ENCODE measurements at regions not wholly inside any gene's neighbourhood (a gene's known extent, or its start where the extent isn't known, plus 50 kb on each side); places are given as distances from the start of the nearest gene placed in this dataset.

DNA sequence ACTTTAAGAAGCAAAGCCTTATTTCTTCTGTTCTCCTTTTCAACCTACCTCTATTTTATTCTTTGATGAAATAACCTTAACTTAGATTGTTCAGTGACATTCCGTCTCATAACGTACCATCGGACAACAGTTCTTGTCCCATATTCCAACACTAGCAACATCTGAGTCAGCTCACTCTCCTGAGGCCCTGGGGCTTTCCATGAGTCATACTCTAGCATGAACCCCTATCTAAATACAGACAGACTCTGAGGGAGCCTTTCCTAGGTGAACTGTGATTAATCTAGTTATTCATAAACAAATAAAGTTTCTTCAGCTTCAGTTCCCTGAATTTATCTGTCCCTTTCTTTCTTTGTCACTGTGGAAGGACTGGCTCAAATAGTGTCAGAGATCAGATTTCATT, 168.7 kb upstream of the LYZL1 start:
- no peak for TF ChIP-seq POLR2AphosphoS5 (IDR thresholded peaks at IDR 0.05)
- TF ChIP-seq, protein P1, sequence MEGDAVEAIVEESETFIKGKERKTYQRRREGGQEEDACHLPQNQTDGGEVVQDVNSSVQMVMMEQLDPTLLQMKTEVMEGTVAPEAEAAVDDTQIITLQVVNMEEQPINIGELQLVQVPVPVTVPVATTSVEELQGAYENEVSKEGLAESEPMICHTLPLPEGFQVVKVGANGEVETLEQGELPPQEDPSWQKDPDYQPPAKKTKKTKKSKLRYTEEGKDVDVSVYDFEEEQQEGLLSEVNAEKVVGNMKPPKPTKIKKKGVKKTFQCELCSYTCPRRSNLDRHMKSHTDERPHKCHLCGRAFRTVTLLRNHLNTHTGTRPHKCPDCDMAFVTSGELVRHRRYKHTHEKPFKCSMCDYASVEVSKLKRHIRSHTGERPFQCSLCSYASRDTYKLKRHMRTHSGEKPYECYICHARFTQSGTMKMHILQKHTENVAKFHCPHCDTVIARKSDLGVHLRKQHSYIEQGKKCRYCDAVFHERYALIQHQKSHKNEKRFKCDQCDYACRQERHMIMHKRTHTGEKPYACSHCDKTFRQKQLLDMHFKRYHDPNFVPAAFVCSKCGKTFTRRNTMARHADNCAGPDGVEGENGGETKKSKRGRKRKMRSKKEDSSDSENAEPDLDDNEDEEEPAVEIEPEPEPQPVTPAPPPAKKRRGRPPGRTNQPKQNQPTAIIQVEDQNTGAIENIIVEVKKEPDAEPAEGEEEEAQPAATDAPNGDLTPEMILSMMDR (IDR thresholded peaks at IDR 0.05), result no peak
